Stimulated activated CD4-positive, alpha-beta T cell treated with anti-CD3 and anti-CD28 coated beads, Interleukin-15, amount 100 ng/mL, for 1 hour (primary cell): ENCODE measurements at regions not wholly inside any gene's neighbourhood (a gene's known extent, or its start where the extent isn't known, plus 50 kb on each side); places are given as distances from the start of the nearest gene placed in this dataset.

ENCODE experiments used
- DNase-seq, 2 donors: peaks; one replicate each; pipeline ENCODE4 v3.0.0-alpha.2; 2020; ENCODE audit warnings: low read depth in 1 of 2, low spot score in 1 of 2

GRCh38 chr9:90044263-90044662, 439.5 kb downstream of the GADD45G start:
- no peak for DNase-seq

GRCh38 chr9:90044710-90045151, 439.9 kb downstream of the GADD45G start:
- no peak for DNase-seq

- no peak for DNase-seq
Measured at GRCh38 chr9:90046317-90046861, 441.6 kb downstream of the GADD45G start.

- DNase-seq = no peak
Measured at GRCh38 chr9:90047828-90048227, 443.0 kb downstream of the GADD45G start.

DNA sequence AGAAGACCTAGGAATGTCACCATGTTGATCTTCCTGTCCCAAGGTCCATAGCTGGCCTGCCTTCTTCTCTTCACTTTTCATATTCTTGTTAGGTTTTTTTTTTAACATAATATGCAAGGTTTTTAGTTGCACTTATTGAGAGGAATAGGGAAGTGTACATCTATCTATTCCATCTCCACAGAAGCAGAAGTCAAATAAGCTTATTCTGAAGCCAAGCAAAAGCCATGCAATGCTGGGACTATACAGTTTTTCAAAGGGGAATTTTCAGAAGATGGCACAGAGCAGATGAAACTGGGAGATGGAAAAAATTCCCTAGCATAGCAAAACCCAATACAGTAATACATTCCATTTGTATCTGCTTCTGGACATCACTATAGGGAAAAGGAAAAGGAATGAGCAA, 447.6 kb downstream of the GADD45G start:
- DNase-seq = no peak

DNA sequence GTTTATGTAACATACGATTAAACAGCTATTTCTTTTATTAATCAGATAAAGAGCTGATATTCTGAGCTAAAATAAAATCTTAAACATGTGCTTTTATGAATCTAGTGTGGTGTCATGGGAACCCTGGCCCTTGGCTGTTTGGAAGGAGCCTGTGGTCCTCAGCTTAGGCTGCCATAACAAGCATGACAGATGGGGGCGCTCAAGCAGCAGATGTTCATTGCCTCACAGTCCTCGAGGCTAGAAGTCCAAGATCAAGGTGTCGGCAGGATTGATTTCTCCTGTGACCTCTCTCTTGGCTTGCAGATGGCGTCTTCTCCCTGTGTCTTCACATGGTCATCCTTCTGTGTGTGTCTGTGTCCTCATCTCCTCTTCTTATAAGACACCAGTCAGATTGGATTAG, 448.2 kb downstream of the GADD45G start:
- no peak for DNase-seq

- no peak for DNase-seq
Measured at GRCh38 chr9:90054810-90055209, 450.0 kb downstream of the GADD45G start.

DNA sequence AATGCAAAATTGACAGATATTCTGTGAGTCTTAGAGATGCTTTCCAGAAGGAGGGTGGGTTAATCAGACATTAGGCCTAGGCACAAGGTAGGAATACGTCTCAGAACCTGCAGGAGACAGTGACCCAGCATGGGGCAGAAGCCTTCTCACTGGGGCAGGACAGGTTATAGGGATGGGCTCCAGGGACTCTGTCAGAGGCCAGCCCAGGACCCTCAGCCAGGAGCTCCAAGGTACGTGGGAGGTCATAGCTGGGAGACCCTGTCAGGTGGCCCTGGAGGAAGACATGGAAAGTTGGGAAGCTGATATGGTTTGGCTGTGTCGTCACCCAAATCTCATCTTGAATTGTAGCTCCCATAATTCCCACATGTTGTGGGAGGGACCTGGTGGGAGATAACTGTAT, 450.4 kb downstream of the GADD45G start:
- DNase-seq = no peak

- DNase-seq = no peak
Measured at GRCh38 chr9:90057361-90057760, 452.5 kb downstream of the GADD45G start.

DNA sequence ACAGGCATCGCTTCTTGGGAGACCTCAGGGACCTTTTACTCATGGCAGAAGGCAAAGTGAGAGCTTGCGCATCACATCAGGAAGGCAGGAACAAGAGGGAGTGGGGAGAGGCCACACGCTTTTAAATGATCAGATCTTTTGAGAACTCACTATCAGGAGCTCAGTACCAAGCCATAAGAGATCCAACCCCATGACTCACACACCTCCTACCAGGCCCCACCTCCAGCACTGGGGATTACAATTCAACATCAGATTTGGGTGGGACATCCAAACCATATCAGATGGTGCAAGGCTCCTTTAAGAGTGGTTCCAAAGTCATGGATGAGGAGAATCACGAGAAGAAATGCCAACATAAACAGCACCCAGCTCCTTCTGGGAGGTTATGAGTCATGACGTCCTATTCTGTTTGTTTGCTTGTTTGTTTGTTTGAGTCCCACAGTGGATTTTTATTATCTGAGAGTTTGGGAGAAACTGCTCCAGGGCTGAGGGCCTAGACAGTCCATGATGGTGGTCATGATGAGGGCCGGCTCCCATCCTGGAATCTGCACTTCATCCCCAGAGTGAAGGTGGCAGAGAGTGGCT, 453.5 kb downstream of the GADD45G start:
- no peak for DNase-seq

DNA sequence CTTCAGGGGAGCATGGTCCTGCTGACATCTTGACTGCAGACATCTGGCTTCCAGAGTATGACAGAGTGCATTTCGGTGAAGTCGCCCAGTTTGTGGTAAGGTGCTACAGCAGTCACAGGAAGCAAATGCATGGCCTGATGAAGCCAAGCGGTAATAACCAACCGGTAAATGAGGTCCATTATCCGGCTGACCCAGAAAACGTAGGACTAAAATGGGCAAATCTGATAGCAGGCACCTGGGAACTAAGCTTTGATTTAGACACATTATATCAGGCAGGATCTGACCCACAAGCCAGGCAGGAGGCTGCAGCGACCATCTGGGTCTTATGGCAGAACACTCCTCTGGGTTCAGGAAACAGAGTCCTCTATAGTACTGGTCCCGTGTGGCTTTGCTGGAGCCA, 454.6 kb downstream of the GADD45G start:
- DNase-seq = no peak

DNA sequence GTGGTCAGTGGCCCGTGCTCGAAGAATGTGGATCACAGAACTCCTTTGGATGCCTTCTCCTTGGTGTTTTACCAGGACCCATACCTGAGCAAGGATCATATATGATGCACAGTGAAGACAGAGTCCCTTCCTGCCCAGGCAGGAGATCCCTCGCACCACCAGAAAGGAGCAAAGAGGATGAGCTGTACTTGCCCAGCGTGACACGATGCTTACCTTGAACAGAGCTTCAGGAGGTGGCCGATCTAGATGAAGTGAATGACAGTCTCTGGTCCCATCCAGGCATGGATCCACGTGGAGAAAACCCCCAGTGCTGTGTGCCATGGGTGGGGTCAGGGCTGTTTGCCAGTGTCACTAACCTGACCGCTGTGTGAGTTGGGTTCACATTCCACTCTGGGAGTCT, 455.4 kb downstream of the GADD45G start:
- DNase-seq = no peak

DNA sequence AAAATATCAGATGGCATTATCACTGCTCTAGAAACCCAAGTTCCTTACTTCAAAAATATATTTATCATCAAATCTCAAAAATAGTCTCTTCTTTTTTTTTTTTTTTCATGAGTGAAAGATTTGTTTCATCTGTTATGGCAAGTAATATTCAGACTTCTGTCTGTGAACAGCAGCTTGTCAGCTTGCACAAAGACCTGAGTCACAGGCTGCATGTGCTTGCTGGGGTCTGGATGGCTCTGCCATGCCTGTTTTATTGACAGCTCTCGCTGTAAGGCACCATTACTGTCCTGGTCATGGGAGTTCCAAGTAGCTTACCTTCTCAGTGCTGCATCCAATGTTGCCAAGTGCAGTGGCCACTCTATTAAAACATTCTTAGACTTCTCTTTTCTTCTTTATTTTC, 456.4 kb downstream of the GADD45G start:
- no peak for DNase-seq

- no peak for DNase-seq
Measured at GRCh38 chr9:90062982-90063381, 458.2 kb downstream of the GADD45G start.

- DNase-seq = no peak
Measured at GRCh38 chr9:90064248-90064647, 459.4 kb downstream of the GADD45G start.

DNA sequence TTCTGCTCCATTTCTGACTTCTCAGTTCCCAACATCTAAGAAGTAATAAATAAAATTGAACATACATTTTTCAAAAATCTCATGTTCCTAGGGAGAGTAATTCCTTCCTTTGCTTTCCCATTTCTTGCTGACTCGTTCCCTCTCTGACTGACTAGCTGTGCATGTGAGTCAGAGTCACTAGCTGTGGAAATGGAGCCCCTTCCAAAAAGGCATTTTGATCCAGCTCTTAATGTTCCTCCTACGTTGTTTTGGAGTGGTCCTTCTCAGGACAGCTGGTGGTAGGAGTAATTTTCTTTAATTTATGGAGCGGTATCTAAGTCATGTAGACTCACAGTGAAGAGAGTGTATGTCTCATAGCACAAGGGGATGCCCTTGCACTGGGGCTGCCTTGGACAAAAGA, 460.2 kb downstream of the GADD45G start:
- DNase-seq = no peak

GRCh38 chr9:90065851-90066250, 461.0 kb downstream of the GADD45G start:
- DNase-seq = no peak

DNA sequence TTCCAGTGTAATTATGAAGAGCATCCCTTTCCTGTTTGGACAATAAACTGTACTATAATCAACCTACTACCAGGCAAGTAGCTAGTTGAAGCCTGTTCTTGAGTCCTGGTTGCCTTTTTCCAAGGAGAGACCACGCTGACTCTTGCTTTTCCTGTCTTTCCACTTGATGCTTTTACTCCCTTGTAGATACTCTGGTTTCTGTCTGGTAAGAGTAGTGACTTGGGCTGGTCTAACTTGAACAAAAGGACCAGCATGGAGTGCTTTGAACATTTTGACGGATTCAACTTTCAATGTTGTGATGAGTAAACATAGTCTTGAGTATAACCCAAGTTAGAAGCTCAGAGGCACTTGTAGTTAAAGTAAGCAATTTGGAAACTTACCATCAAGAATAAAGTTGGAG, 464.3 kb downstream of the GADD45G start:
- no peak for DNase-seq

DNA sequence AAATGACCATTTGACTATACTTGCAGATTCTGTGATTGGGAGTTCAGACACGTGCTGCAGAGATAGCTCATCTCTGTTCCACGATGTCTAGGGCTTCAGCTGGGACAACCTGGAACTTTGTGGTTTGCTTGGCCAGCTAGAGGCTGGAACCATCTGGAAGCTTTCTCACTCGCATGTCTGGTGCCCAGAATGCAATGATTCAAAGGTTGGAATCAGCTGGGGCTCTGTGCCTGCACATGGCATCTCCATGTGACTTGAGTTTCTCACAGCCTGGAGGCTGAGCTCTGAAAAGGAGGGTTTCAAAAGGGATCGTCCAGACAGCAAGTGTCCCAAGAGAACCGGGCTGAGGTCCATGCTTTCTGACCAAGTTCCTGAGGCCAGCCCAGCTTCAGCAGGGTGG, 465.2 kb downstream of the GADD45G start:
- DNase-seq = no peak

- no peak for DNase-seq
Measured at GRCh38 chr9:90070469-90070868, 465.7 kb downstream of the GADD45G start.

DNA sequence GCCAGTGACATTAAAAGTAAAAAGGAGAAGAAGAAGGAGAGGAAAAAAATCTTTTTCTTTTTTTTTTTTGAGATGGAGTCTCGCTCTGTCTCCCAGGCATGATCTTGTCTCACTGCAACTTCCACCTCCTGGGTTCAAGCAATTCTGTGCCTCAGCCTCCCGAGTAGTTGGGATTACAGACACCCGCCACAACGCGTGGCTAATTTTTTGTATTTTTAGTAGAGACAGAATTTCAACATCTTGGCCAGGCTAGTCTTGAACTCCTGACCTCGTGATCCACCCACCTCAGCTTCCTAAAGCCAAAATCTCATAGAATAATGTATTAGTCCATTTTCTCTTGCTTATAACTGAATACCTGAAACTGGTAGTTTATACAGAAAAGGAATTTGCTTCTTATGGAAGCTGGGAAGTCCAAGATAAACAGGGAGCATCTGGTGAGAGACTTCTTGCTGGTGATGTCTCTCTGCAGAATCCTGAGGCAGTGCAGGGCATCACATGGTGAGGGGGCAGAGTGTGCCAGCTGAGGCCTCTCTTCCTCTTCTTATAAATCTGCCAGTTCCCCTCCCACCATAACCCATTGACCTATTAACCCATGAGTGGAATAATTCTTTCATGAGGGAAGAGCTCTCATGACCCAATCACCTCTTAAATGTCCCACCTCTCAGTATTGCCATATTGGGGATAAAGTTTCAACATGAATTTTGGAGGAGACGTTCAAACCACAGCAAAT, 466.3 kb downstream of the GADD45G start:
- DNase-seq = no peak

GRCh38 chr9:90073186-90073945, 468.6 kb downstream of the GADD45G start:
- DNase-seq = no peak
